Testis (tissue), 2 donors: ENCODE measurements at regions not wholly inside any gene's neighbourhood (a gene's known extent, or its start where the extent isn't known, plus 50 kb on each side); places are given as distances from the start of the nearest gene placed in this dataset.

Experiments
- POLR2A ChIP-seq: fragments of 450-650 bp; IDR thresholded peaks from one replicate; pipeline ENCODE4 v1.6.1; 2017; ENCODE audit warnings: antibody characterized with exemption, mild to moderate bottlenecking, moderate library complexity
- TF ChIP-seq, protein P1 (sequence below), 3 experiments: fragments of 450-650 bp in 2 of 3; fragments of 200-600 bp in 1 of 3; sonication (generic) in 1 of 3; IDR thresholded peaks; one replicate each; pipeline ENCODE4 v1.5.1; 2016 to 2019; ENCODE audit warnings: antibody characterized with exemption in 3 of 3, mild to moderate bottlenecking in 2 of 3, moderate library complexity in 1 of 3

DNA sequence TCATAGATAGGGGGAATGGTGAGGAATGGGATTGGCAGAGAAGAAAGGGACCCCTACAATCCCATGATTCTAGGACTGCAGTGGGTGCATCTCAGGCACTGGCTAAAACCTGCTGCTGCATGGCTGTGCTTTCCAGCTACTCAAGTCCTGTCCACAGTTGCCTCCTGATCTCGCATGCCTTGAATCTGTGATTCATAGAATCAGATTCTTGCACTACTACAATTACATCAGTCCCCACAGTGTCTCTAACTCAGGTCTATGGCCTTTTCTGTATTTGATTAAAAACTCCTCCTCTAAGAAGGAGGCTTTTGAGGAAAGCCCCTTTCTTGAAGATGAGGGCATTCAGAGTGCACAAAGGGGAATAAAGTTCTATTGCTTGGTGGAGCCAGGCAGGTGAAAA is 117.4 kb downstream of the LRATD1 start:
- TF ChIP-seq, protein P1, sequence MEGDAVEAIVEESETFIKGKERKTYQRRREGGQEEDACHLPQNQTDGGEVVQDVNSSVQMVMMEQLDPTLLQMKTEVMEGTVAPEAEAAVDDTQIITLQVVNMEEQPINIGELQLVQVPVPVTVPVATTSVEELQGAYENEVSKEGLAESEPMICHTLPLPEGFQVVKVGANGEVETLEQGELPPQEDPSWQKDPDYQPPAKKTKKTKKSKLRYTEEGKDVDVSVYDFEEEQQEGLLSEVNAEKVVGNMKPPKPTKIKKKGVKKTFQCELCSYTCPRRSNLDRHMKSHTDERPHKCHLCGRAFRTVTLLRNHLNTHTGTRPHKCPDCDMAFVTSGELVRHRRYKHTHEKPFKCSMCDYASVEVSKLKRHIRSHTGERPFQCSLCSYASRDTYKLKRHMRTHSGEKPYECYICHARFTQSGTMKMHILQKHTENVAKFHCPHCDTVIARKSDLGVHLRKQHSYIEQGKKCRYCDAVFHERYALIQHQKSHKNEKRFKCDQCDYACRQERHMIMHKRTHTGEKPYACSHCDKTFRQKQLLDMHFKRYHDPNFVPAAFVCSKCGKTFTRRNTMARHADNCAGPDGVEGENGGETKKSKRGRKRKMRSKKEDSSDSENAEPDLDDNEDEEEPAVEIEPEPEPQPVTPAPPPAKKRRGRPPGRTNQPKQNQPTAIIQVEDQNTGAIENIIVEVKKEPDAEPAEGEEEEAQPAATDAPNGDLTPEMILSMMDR (IDR thresholded peaks at IDR 0.05): no peak
- no peak for TF ChIP-seq POLR2A
